ENCODE measurements at regions not wholly inside any gene's neighbourhood (a gene's known extent, or its start where the extent isn't known, plus 50 kb on each side); places are given as distances from the start of the nearest gene placed in this dataset.

DNA sequence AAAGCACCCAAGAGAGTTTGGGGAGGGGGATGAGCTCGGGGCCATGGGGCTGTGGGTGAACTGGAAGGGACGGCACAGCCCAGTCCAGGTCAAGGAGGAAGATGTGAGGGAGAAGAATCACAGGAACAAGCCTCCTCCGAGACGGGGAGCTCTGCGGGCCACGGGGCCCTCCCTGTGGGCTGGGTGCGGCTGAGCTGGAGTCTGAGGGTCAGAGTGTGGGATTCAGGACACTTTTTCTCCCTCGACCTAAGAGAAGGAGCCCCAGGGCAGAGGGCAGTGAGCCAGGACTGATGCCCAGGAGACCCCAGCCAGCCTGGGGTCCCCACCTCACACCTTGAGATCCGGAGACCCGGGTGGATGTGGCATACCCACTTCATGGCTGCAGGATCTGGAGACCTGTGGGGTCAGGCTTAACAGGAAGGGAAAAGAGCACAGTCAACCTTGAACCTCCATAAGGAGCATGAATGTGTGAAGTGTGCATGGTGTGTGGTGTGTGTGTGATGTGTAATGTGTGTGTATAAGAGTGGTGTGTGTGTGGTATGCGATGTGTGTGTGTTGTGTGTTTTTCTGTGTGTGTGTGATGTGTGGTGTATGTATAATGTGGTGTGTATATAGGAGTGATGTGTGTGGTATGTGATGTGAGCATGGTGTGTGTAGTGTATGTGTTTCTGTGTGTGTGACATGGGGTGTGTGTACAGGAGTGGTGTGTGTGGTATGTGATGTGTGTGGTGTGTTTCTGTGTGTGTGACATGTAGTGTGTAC lies 504.6 kb downstream of the BRD1 start:
- TF ChIP-seq, protein P1, sequence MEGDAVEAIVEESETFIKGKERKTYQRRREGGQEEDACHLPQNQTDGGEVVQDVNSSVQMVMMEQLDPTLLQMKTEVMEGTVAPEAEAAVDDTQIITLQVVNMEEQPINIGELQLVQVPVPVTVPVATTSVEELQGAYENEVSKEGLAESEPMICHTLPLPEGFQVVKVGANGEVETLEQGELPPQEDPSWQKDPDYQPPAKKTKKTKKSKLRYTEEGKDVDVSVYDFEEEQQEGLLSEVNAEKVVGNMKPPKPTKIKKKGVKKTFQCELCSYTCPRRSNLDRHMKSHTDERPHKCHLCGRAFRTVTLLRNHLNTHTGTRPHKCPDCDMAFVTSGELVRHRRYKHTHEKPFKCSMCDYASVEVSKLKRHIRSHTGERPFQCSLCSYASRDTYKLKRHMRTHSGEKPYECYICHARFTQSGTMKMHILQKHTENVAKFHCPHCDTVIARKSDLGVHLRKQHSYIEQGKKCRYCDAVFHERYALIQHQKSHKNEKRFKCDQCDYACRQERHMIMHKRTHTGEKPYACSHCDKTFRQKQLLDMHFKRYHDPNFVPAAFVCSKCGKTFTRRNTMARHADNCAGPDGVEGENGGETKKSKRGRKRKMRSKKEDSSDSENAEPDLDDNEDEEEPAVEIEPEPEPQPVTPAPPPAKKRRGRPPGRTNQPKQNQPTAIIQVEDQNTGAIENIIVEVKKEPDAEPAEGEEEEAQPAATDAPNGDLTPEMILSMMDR (IDR thresholded peaks at IDR 0.05): no peak
- TF ChIP-seq, protein P2, sequence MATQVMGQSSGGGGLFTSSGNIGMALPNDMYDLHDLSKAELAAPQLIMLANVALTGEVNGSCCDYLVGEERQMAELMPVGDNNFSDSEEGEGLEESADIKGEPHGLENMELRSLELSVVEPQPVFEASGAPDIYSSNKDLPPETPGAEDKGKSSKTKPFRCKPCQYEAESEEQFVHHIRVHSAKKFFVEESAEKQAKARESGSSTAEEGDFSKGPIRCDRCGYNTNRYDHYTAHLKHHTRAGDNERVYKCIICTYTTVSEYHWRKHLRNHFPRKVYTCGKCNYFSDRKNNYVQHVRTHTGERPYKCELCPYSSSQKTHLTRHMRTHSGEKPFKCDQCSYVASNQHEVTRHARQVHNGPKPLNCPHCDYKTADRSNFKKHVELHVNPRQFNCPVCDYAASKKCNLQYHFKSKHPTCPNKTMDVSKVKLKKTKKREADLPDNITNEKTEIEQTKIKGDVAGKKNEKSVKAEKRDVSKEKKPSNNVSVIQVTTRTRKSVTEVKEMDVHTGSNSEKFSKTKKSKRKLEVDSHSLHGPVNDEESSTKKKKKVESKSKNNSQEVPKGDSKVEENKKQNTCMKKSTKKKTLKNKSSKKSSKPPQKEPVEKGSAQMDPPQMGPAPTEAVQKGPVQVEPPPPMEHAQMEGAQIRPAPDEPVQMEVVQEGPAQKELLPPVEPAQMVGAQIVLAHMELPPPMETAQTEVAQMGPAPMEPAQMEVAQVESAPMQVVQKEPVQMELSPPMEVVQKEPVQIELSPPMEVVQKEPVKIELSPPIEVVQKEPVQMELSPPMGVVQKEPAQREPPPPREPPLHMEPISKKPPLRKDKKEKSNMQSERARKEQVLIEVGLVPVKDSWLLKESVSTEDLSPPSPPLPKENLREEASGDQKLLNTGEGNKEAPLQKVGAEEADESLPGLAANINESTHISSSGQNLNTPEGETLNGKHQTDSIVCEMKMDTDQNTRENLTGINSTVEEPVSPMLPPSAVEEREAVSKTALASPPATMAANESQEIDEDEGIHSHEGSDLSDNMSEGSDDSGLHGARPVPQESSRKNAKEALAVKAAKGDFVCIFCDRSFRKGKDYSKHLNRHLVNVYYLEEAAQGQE (IDR thresholded peaks at IDR 0.05; ENCODE audit: insufficient read depth in 1 of 2, low read depth in 2 of 2, low read length in 1 of 2): no peak

All from Panc1 (cell line).